PC-9 (cell line): ENCODE measurements at regions not wholly inside any gene's neighbourhood (a gene's known extent, or its start where the extent isn't known, plus 50 kb on each side); places are given as distances from the start of the nearest gene placed in this dataset.
A peak's percentile ranks its signal among the peaks of the same experiment; 100 is the strongest.

Source experiments
- BruUV-seq: library from RNA; stranded (reverse); fragments of 400-500 nt; replicated peaks from 2 replicates; lab custom pipeline; 2021; lab: Mats Ljungman, UMichigan
- CTCF ChIA-PET: fragments of 300-600 bp; sonication (Branson Sonifier 250); formaldehyde crosslinking; loops from one replicate; lab custom pipeline; 2022; ENCODE audit warnings: antibody characterized with exemption; lab: Charles Lee
- POLR2A ChIA-PET: fragments of 300-600 bp; sonication (Branson Sonifier 250); formaldehyde crosslinking; loops from one replicate; lab custom pipeline; 2022; ENCODE audit warnings: antibody characterized with exemption; ENCODE audit not compliant: unreplicated experiment; lab: Charles Lee
- DNase-seq, 2 experiments: peaks; one replicate each; pipeline versions ENCODE4 v3.0.0 to v3.0.0-alpha.2; 2015 to 2022; ENCODE audit warnings: mixed read lengths in 1 of 2
- H2AFZ ChIP-seq: fragments of 200-600 bp; sonication (generic); 2 replicates; pipeline ENCODE4 v1.8.1; 2017; ENCODE audit warnings: antibody characterized with exemption
- H3F3A ChIP-seq: fragments of 200-600 bp; sonication (generic); 2 replicates; pipeline ENCODE4 v1.8.1; 2017; ENCODE audit warnings: antibody characterized with exemption, mild to moderate bottlenecking, low read depth; ENCODE audit not compliant: insufficient read depth
- H3K27ac ChIP-seq: fragments of 200-600 bp; sonication (generic); 2 replicates; pipeline ENCODE4 v1.6.1; 2016; ENCODE audit warnings: mixed run types
- H3K27me3 ChIP-seq: fragments of 200-600 bp; sonication (generic); 2 replicates; pipeline ENCODE4 v1.6.1; 2016; ENCODE audit warnings: low read depth, mixed run types; ENCODE audit not compliant: insufficient read depth
- H3K36me3 ChIP-seq: fragments of 200-600 bp; sonication (generic); 2 replicates; pipeline ENCODE4 v1.6.1; 2016; ENCODE audit warnings: low read depth, mixed run types
- H3K4me1 ChIP-seq: fragments of 200-600 bp; sonication (generic); replicated peaks from 2 replicates; pipeline ENCODE4 v1.6.1; 2016; ENCODE audit warnings: mixed run types; ENCODE audit not compliant: insufficient read depth
- H3K4me2 ChIP-seq: fragments of 200-600 bp; sonication (generic); 2 replicates; pipeline ENCODE4 v1.6.1; 2017; ENCODE audit warnings: mixed run types
- H3K4me3 ChIP-seq: fragments of 200-600 bp; sonication (generic); 2 replicates; pipeline ENCODE4 v1.6.1; 2016; ENCODE audit warnings: mixed run types
- H3K79me2 ChIP-seq: fragments of 200-600 bp; sonication (generic); 2 replicates; pipeline ENCODE4 v1.6.1; 2017; ENCODE audit warnings: low read depth, mixed run types
- H3K9me2 ChIP-seq: fragments of 200-600 bp; sonication (generic); 2 replicates; pipeline ENCODE4 v1.8.1; 2017; ENCODE audit warnings: mild to moderate bottlenecking; ENCODE audit not compliant: insufficient read depth
- H3K9me3 ChIP-seq: fragments of 200-600 bp; sonication (generic); 2 replicates; pipeline ENCODE4 v1.8.1; 2016; ENCODE audit warnings: low read depth; ENCODE audit not compliant: insufficient read depth
- H4K20me1 ChIP-seq: fragments of 200-600 bp; sonication (generic); 2 replicates; pipeline ENCODE4 v1.8.1; 2017; ENCODE audit not compliant: insufficient read depth
- CTCF ChIP-seq: fragments of 200-600 bp; sonication (generic); conservative IDR thresholded peaks from 2 replicates; pipeline ENCODE4 v1.6.1; 2017; ENCODE audit warnings: mixed run types, antibody characterized with exemption, mild to moderate bottlenecking, moderate library complexity
- EZH2 ChIP-seq: fragments of 200-600 bp; sonication (generic); IDR thresholded peaks from 2 replicates; pipeline ENCODE4 v1.8.0; 2017; ENCODE audit warnings: antibody characterized with exemption, low read depth
- intact Hi-C: fragments of 100-400 bp; cut with micrococcal nuclease; formaldehyde crosslinking; loops from one replicate; pipeline ENCODE4 v1.10.0; 2022; ENCODE audit not compliant: unreplicated experiment

- no peaks in the 10 kb centered on the region for H3K4me1 ChIP-seq
- no peak for DNase-seq
- CTCF ChIA-PET: interaction anchor here (0.6 to 0.7 kb wide), 2 partner anchors 42 to 1768 kb away, joined by 3 read pairs; no protein-coding TSS in a partner anchor
- H3K36me3 ChIP-seq: no peaks in the 10 kb centered on the region
- H4K20me1 ChIP-seq: no peaks in the 10 kb centered on the region
- H3F3A ChIP-seq: no peaks in the 10 kb centered on the region
- POLR2A ChIA-PET: interaction anchor here (0.6 kb wide), 1 partner anchor 228 kb away, joined by 3 read pairs; no protein-coding TSS in a partner anchor
- intact Hi-C loops: loop anchor here (1.0 to 5.0 kb wide), 4 partner anchors 43 to 1527 kb away; no protein-coding TSS in a partner anchor
- H3K79me2 ChIP-seq: no peaks in the 10 kb centered on the region
- no peaks in the 10 kb centered on the region for H3K27me3 ChIP-seq
- no peak overlapping the region for H3K4me3 ChIP-seq
- H3K4me2 ChIP-seq: no peak overlapping the region
- BruUV-seq: no TSS peak
- no peaks in the 10 kb centered on the region for H3K9me3 ChIP-seq
- no peaks in the 10 kb centered on the region for H3K9me2 ChIP-seq
- no peak overlapping the region for H3K27ac ChIP-seq
- H2AFZ ChIP-seq: no peak overlapping the region
- TF ChIP-seq EZH2: no peak
- TF ChIP-seq CTCF: no peak
These were observed 67.6 kb upstream of the PITRM1 start for GRCh38 chr10:3239920-3240894.

- intact Hi-C loops: loop anchor here (1.0 to 5.0 kb wide), 3 partner anchors 42 to 1528 kb away; no protein-coding TSS in a partner anchor
These were observed 66.7 kb upstream of the PITRM1 start for GRCh38 chr10:3239066-3239919.

More at GRCh38 chr10:3239066-3239919, 66.7 kb upstream of the PITRM1 start:
- Histone ChIP-seq H3K27ac (no peak overlapping the region), H2AFZ (no peak overlapping the region), H3F3A (no peaks in the 10 kb centered on the region), H3K79me2 (no peaks in the 10 kb centered on the region), H3K4me2 (no peak overlapping the region), H3K4me3 (no peak overlapping the region), H3K9me2 (no peaks in the 10 kb centered on the region), H3K36me3 (no peaks in the 10 kb centered on the region), H4K20me1 (no peaks in the 10 kb centered on the region), H3K4me1 (no peaks in the 10 kb centered on the region), H3K27me3 (no peaks in the 10 kb centered on the region), H3K9me3 (no peaks in the 10 kb centered on the region)
- TF ChIP-seq CTCF (peak; percentile 67), EZH2 (no peak)
- POLR2A ChIA-PET: no interaction called here
- BruUV-seq: no TSS peak
- CTCF ChIA-PET: interaction anchor here (0.6 kb wide), 1 partner anchor 42 kb away, joined by 3 read pairs; no protein-coding TSS in a partner anchor
- peak in 1 of 2 experiments; percentile 79 for DNase-seq
